Neuronal stem cell (in vitro differentiated cells): ENCODE measurements at regions not wholly inside any gene's neighbourhood (a gene's known extent, or its start where the extent isn't known, plus 50 kb on each side); places are given as distances from the start of the nearest gene placed in this dataset.
"Not testable (repeated sequence)": the region's sequence is repeated elsewhere in the genome, so short reads cannot be mapped to it uniquely, and the experiment has no call there.

Source experiments
- DNase-seq: peaks from one replicate; pipeline ENCODE4 v3.0.0-alpha.2; 2013; ENCODE audit warnings: low spot score
- H2AFZ ChIP-seq: one replicate; pipeline ENCODE4 v1.6.1; 2013; ENCODE audit warnings: mild to moderate bottlenecking, low read length, inconsistent platforms
- H2AK5ac ChIP-seq: 2 replicates; pipeline ENCODE4 v1.6.1; 2013; ENCODE audit warnings: low read depth, mild to moderate bottlenecking, inconsistent platforms, low read length, moderate library complexity, mixed read lengths
- H2BK120ac ChIP-seq: 2 replicates; pipeline ENCODE4 v1.6.1; 2013; ENCODE audit warnings: low read depth, mild to moderate bottlenecking, inconsistent platforms, low read length, moderate library complexity, mixed read lengths
- H2BK12ac ChIP-seq: one replicate; pipeline ENCODE4 v1.6.1; 2013; ENCODE audit warnings: low read length, inconsistent platforms
- H2BK15ac ChIP-seq: 2 replicates; pipeline ENCODE4 v1.6.1; 2013; ENCODE audit warnings: mild to moderate bottlenecking, low read length, inconsistent platforms, mixed read lengths
- H2BK5ac ChIP-seq: one replicate; pipeline ENCODE4 v1.6.1; 2013; ENCODE audit warnings: inconsistent platforms, mild to moderate bottlenecking, low read length, moderate library complexity
- H3K14ac ChIP-seq: one replicate; pipeline ENCODE4 v1.6.1; 2013; ENCODE audit warnings: low read length, inconsistent platforms
- H3K18ac ChIP-seq: 2 replicates; pipeline ENCODE4 v1.6.1; 2013; ENCODE audit warnings: low read length, inconsistent platforms
- H3K23ac ChIP-seq: 2 replicates; pipeline ENCODE4 v1.6.1; 2013; ENCODE audit warnings: low read depth, mild to moderate bottlenecking, mixed read lengths, low read length, inconsistent platforms; ENCODE audit not compliant: poor library complexity
- H3K27ac ChIP-seq: replicated peaks from 3 replicates; pipeline ENCODE4 v1.5.1; 2013; ENCODE audit warnings: low read length, inconsistent platforms
- H3K27me3 ChIP-seq, 3 experiments: 2 replicates each; pipeline ENCODE4 v1.6.1; 2013; ENCODE audit warnings: low read length in 3 of 3, mild to moderate bottlenecking in 2 of 3, inconsistent platforms in 1 of 3, low read depth in 1 of 3, mixed read lengths in 1 of 3, moderate library complexity in 1 of 3; ENCODE audit not compliant: control insufficient read depth in 3 of 3, insufficient read depth in 3 of 3
- H3K36me3 ChIP-seq, 2 donors: replicated peaks in 1 of 2; 2 replicates each; pipeline ENCODE4 v1.6.1; 2013; ENCODE audit warnings: low read length in 2 of 2; ENCODE audit not compliant: control insufficient read depth in 2 of 2, insufficient read depth in 2 of 2
- H3K4ac ChIP-seq: 2 replicates; pipeline ENCODE4 v1.6.1; 2013; ENCODE audit warnings: inconsistent platforms, mild to moderate bottlenecking, low read length, moderate library complexity
- H3K4me1 ChIP-seq, 2 donors: 1 replicate in 1 of 2; 2 replicates in 1 of 2; pipeline ENCODE4 v1.6.1; 2013; ENCODE audit warnings: low read length in 2 of 2, low read depth in 1 of 2; ENCODE audit not compliant: control insufficient read depth in 2 of 2, insufficient read depth in 1 of 2
- H3K4me2 ChIP-seq: one replicate; pipeline ENCODE4 v1.6.1; 2013; ENCODE audit warnings: mild to moderate bottlenecking, low read length, inconsistent platforms; ENCODE audit not compliant: insufficient read depth, poor library complexity, severe bottlenecking
- H3K4me3 ChIP-seq, 2 donors: 2 replicates each; pipeline ENCODE4 v1.5.1; 2013; ENCODE audit warnings: low read length in 2 of 2, mild to moderate bottlenecking in 2 of 2, inconsistent platforms in 1 of 2, moderate library complexity in 1 of 2
- H3K79me1 ChIP-seq: one replicate; pipeline ENCODE4 v1.6.1; 2013; ENCODE audit warnings: low read depth, mild to moderate bottlenecking, inconsistent platforms, low read length, moderate library complexity
- H3K9ac ChIP-seq: one replicate; pipeline ENCODE4 v1.6.1; 2013; ENCODE audit warnings: mild to moderate bottlenecking, low read depth, low read length, inconsistent platforms; ENCODE audit not compliant: poor library complexity
- H3K9me3 ChIP-seq, 2 donors: replicated peaks in 1 of 2; 2 replicates each; pipeline versions ENCODE3 to v1.6.1; 2013; ENCODE audit warnings: low read length in 2 of 2, mild to moderate bottlenecking in 2 of 2, inconsistent platforms in 1 of 2, low read depth in 1 of 2, mixed read lengths in 1 of 2, moderate library complexity in 1 of 2; ENCODE audit not compliant: control insufficient read depth in 2 of 2, insufficient read depth in 1 of 2
- H4K8ac ChIP-seq: one replicate; pipeline ENCODE4 v1.6.1; 2013; ENCODE audit warnings: low read depth, mild to moderate bottlenecking, inconsistent platforms, low read length, moderate library complexity
- H4K91ac ChIP-seq: one replicate; pipeline ENCODE4 v1.6.1; 2013; ENCODE audit warnings: low read length, low read depth, mild to moderate bottlenecking, inconsistent platforms; ENCODE audit not compliant: poor library complexity
- WGBS, 2 donors: extraction: QIAGEN DNeasy Blood & Tissue Kit; methylation state at CpG; one replicate each; pipeline ENCODE4 v1.1.7; 2013; ENCODE audit warnings: missing lambda C conversion rate in 2 of 2, mixed read lengths in 1 of 2; ENCODE audit not compliant: insufficient read length in 2 of 2, insufficient replicate concordance in 1 of 2; ENCODE audit errors: extremely low coverage in 2 of 2; 5-methylcytosine and 5-hydroxymethylcytosine counted together

DNA sequence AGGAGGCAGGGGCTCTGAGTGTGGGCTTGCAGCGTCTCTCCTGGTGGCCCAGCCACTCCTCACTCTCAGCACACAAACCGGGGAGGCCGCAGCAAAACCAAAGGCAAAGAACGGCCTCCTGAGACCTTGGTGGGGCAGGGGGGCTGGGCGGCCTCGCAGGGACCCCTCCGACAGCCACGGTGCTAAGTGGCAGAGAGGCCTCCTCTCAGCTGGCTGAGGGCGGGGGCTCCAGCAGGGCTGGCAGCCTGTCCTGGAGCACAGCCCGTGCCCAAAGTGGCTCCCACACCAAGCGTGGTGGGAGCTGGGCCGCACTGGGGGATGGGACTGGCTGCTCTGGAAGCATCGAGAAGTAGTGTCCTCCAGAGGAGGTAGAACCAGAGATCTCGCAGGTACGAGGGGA, 334.4 kb downstream of the QKI start:
- H3K9me3 ChIP-seq = peaks cover 3 to 5% of the 10 kb centered on the region in 2 donors
- no peak overlapping the region for H3K14ac ChIP-seq
- no peak overlapping the region for H3K23ac ChIP-seq
- no peak overlapping the region for H2BK5ac ChIP-seq
- H4K91ac ChIP-seq = no peak overlapping the region
- H3K4me3 ChIP-seq = no peak overlapping the region
- H2BK15ac ChIP-seq = peak overlapping the region; percentile 53
- peaks cover 12 to 17% of the 10 kb centered on the region in 2 donors for H3K4me1 ChIP-seq
- no CpG with 5 or more reads among the region's 15 CpGs for WGBS, 2 donors
- H3K79me1 ChIP-seq = no peaks in the 10 kb centered on the region
- H2AFZ ChIP-seq = no peak overlapping the region
- peak overlapping the region; percentile 76 for H3K18ac ChIP-seq
- H3K27me3 ChIP-seq = no peaks in the 10 kb centered on the region
- H3K9ac ChIP-seq = no peak overlapping the region
- peak overlapping the region; percentile 73 for H2AK5ac ChIP-seq
- peak overlapping the region; percentile 30 for H2BK12ac ChIP-seq
- H2BK120ac ChIP-seq = no peak overlapping the region
- no peak for DNase-seq
- H3K27ac ChIP-seq = no peak overlapping the region
- no peak overlapping the region for H3K4me2 ChIP-seq
- no peak overlapping the region for H3K4ac ChIP-seq
- H4K8ac ChIP-seq = no peak overlapping the region
- H3K36me3 ChIP-seq = no peaks in the 10 kb centered on the region

DNA sequence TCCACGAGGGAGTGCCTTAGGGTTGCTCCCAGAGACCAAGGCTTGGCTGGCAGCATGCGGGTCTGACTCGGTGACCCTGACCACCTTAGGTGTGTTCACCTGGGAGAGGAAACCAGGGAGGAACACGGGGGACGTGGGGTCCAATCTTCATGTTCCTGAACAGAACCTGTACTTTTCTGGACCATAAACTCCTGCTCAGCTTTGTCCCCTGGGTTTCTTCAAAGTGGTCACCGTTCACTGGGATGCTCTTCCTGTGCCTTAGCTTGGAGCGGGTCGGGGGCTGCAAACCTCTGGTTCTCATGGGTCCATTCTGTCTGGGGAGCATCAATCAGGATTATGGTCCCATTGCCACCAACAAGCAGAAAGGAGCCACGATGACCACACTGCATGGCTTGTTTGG, 333.5 kb downstream of the QKI start:
- Histone ChIP-seq H3K18ac (peak overlapping the region; percentile 48), H4K91ac (no peak overlapping the region), H3K4me1 (peaks cover 12 to 17% of the 10 kb centered on the region in 2 donors), H3K9ac (no peak overlapping the region), H3K14ac (no peak overlapping the region), H3K27ac (no peak overlapping the region), H2BK12ac (no peak overlapping the region), H2AK5ac (peak overlapping the region; percentile 73), H2AFZ (no peak overlapping the region), H3K4ac (no peak overlapping the region), H3K4me3 (no peak overlapping the region), H2BK5ac (no peak overlapping the region), H2BK15ac (peak overlapping the region; percentile 53), H3K4me2 (no peak overlapping the region), H3K79me1 (no peaks in the 10 kb centered on the region), H4K8ac (no peak overlapping the region), H3K36me3 (no peaks in the 10 kb centered on the region), H2BK120ac (no peak overlapping the region), H3K9me3 (no peaks in the 10 kb centered on the region), H3K27me3 (no peaks in the 10 kb centered on the region), H3K23ac (peak overlapping the region; percentile 60)
- no CpG with 5 or more reads among the region's 9 CpGs for WGBS, 2 donors
- no peak for DNase-seq

DNA sequence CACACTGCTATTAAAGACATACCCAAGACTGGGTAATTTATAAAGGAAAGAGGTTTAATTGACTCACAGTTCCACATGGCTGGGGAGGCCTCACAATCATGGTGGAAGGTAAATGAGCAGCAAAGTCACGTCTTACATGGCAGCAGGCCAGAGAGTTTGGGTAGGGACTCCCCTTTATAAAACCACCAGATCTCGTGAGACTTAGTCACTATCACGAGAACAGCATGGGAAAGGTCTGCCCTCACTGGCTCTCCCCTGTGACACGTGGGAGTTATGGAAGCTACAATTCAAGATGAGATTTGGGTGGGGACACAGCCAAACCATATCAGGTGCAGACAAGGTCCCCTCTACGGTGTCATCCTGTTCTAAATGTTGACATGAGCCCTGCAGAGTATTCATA, 332.5 kb downstream of the QKI start:
- not testable (repeated sequence) for H4K91ac ChIP-seq, H2BK15ac ChIP-seq, H3K14ac ChIP-seq, H3K4me2 ChIP-seq, H3K4me3 ChIP-seq, H3K23ac ChIP-seq, H3K79me1 ChIP-seq, H3K36me3 ChIP-seq, H2AK5ac ChIP-seq, H4K8ac ChIP-seq, H2BK120ac ChIP-seq, H3K9ac ChIP-seq, H3K9me3 ChIP-seq, H3K18ac ChIP-seq, H3K27me3 ChIP-seq, H2BK5ac ChIP-seq, H3K4ac ChIP-seq, H3K27ac ChIP-seq, DNase-seq, H2AFZ ChIP-seq, H2BK12ac ChIP-seq
- peaks cover 12 to 17% of the 10 kb centered on the region in 2 donors for H3K4me1 ChIP-seq
- WGBS, 2 donors = no CpG with 5 or more reads among the region's 5 CpGs

DNA sequence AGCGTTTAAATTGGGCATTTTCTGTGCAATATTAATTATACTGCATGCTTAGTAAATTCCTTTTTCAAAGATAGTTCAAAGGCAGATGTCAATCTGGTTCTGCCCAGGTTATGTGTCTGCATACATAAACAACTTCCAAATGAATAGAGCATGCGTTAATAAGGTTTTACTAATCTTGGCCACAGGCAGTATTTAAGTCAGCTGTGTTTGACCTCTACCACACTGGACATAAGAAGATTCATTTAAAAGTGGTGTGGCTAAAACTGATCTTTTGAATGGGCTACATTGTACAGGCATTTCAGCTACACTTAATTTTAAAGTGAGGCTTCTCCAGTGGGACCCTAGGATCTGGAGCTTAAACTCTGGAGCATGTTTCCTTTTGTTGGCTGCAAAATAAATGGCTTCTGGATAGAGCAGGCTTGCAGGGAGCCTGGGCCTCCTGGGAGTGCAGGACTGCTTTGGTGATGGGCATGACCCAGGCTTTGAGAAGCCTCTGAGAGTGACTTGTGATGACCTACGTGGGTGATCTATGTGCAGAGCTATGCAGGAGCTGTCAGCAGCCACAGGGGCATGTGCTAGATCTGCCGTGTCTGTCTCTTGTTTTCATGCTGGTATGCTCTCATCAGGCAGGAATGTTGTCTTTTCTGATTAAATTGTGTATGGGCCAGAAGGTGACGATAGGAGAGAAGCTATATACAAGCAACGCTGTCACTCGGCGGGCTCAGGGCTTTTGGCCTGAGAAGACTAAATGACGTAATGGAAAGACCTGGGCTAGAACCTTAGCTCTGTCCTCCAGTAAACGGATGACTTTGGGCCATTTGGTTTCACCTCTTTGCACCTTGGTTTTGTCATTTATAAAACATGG, 331.2 kb downstream of the QKI start:
- no peak overlapping the region for H4K91ac ChIP-seq
- H3K9me3 ChIP-seq = no peaks in the 10 kb centered on the region
- H3K4me2 ChIP-seq = no peak overlapping the region
- peaks cover 12% of the 10 kb centered on the region in 2 donors for H3K4me1 ChIP-seq
- no peak overlapping the region for H2BK15ac ChIP-seq
- no peaks in the 10 kb centered on the region for H3K27me3 ChIP-seq
- DNase-seq = peak; percentile 52
- H3K14ac ChIP-seq = no peak overlapping the region
- no peak overlapping the region for H4K8ac ChIP-seq
- H3K27ac ChIP-seq = no peak overlapping the region
- H2AK5ac ChIP-seq = no peak overlapping the region
- H3K79me1 ChIP-seq = no peaks in the 10 kb centered on the region
- H2BK5ac ChIP-seq = no peak overlapping the region
- no peak overlapping the region for H2BK12ac ChIP-seq
- no peak overlapping the region for H3K9ac ChIP-seq
- H2BK120ac ChIP-seq = no peak overlapping the region
- no peaks in the 10 kb centered on the region for H3K36me3 ChIP-seq
- H3K23ac ChIP-seq = no peak overlapping the region
- WGBS, 2 donors = no CpG with 5 or more reads among the region's 10 CpGs
- H2AFZ ChIP-seq = peak overlapping the region; percentile 35
- H3K18ac ChIP-seq = no peak overlapping the region
- H3K4ac ChIP-seq = no peak overlapping the region
- H3K4me3 ChIP-seq = no peak overlapping the region
